H9 (cell line): ENCODE measurements at regions not wholly inside any gene's neighbourhood (a gene's known extent, or its start where the extent isn't known, plus 50 kb on each side); places are given as distances from the start of the nearest gene placed in this dataset.

ENCODE experiments used
- DNase-seq: peaks from one replicate; pipeline ENCODE4 v3.0.0-alpha.2; 2017
- H2AFZ ChIP-seq: one replicate; pipeline ENCODE4 v1.6.1; 2013; ENCODE audit warnings: mild to moderate bottlenecking, low read length, control low read depth, moderate library complexity
- H2AK5ac ChIP-seq: 2 replicates; pipeline ENCODE4 v1.6.1; 2013; ENCODE audit warnings: low read length, control low read depth, mixed read lengths; ENCODE audit not compliant: insufficient read length
- H2BK120ac ChIP-seq: one replicate; pipeline ENCODE4 v1.6.1; 2013; ENCODE audit warnings: low read depth, mild to moderate bottlenecking, low read length, control low read depth, inconsistent platforms; ENCODE audit not compliant: poor library complexity, severe bottlenecking
- H2BK12ac ChIP-seq: 2 replicates; pipeline ENCODE4 v1.6.1; 2013; ENCODE audit warnings: low read length, control low read depth, mixed read lengths, low read depth; ENCODE audit not compliant: insufficient read length
- H2BK15ac ChIP-seq: 2 replicates; pipeline ENCODE4 v1.6.1; 2013; ENCODE audit warnings: low read depth, low read length, control low read depth
- H2BK20ac ChIP-seq: one replicate; pipeline ENCODE4 v1.6.1; 2013; ENCODE audit warnings: low read depth, mild to moderate bottlenecking, low read length, control low read depth, inconsistent platforms; ENCODE audit not compliant: poor library complexity, severe bottlenecking
- H2BK5ac ChIP-seq: 2 replicates; pipeline ENCODE4 v1.6.1; 2013; ENCODE audit warnings: low read length, control low read depth, mixed read lengths; ENCODE audit not compliant: insufficient read length
- H3K14ac ChIP-seq: 2 replicates; pipeline ENCODE4 v1.6.1; 2013; ENCODE audit warnings: low read length, control low read depth; ENCODE audit not compliant: insufficient read depth
- H3K18ac ChIP-seq: 2 replicates; pipeline ENCODE4 v1.6.1; 2013; ENCODE audit warnings: low read depth, mild to moderate bottlenecking, mixed read lengths, low read length, control low read depth; ENCODE audit not compliant: insufficient read length
- H3K23ac ChIP-seq: 2 replicates; pipeline ENCODE4 v1.6.1; 2013; ENCODE audit warnings: low read length, control low read depth, mixed read lengths, low read depth; ENCODE audit not compliant: insufficient read length
- H3K23me2 ChIP-seq: 2 replicates; pipeline ENCODE4 v1.6.1; 2013; ENCODE audit warnings: low read depth, mild to moderate bottlenecking, mixed read lengths, low read length, control low read depth; ENCODE audit not compliant: insufficient read length, poor library complexity, severe bottlenecking
- H3K27ac ChIP-seq: 2 replicates; pipeline ENCODE4 v1.5.1; 2013; ENCODE audit warnings: low read length, control low read depth, mixed read lengths, low read depth; ENCODE audit not compliant: insufficient read length
- H3K27me3 ChIP-seq: 2 replicates; pipeline ENCODE4 v1.6.1; 2013; ENCODE audit warnings: low read length, control low read depth, inconsistent platforms; ENCODE audit not compliant: insufficient read depth
- H3K4ac ChIP-seq: 2 replicates; pipeline ENCODE4 v1.6.1; 2013; ENCODE audit warnings: low read depth, mild to moderate bottlenecking, control low read depth, inconsistent platforms, low read length, moderate library complexity
- H3K4me1 ChIP-seq: 2 replicates; pipeline ENCODE4 v1.6.1; 2013; ENCODE audit warnings: low read length, control low read depth, inconsistent platforms; ENCODE audit not compliant: insufficient read depth
- H3K4me2 ChIP-seq: 2 replicates; pipeline ENCODE4 v1.6.1; 2013; ENCODE audit warnings: low read length, control low read depth, mixed read lengths; ENCODE audit not compliant: insufficient read length, insufficient read depth
- H3K56ac ChIP-seq: 2 replicates; pipeline ENCODE4 v1.6.1; 2013; ENCODE audit warnings: low read depth, mild to moderate bottlenecking, mixed read lengths, low read length, control low read depth; ENCODE audit not compliant: insufficient read length
- H3K79me1 ChIP-seq: 2 replicates; pipeline ENCODE4 v1.6.1; 2013; ENCODE audit warnings: low read depth, mild to moderate bottlenecking, moderate library complexity, low read length, control low read depth, inconsistent platforms; ENCODE audit not compliant: insufficient read depth, poor library complexity, severe bottlenecking
- H3K79me2 ChIP-seq: 2 replicates; pipeline ENCODE4 v1.6.1; 2013; ENCODE audit warnings: low read length, control low read depth, inconsistent platforms; ENCODE audit not compliant: insufficient read depth
- H3K9ac ChIP-seq: 2 replicates; pipeline ENCODE4 v1.6.1; 2013; ENCODE audit warnings: low read length, control low read depth, mixed read lengths; ENCODE audit not compliant: insufficient read length; ENCODE audit errors: extremely low read depth
- H3K9me3 ChIP-seq: one replicate; pipeline ENCODE4 v1.6.1; 2013; ENCODE audit warnings: low read depth, low read length, inconsistent platforms; ENCODE audit not compliant: control insufficient read depth
- H3T11ph ChIP-seq: one replicate; pipeline ENCODE4 v1.6.1; 2013; ENCODE audit warnings: mild to moderate bottlenecking, low read length, control low read depth, inconsistent platforms
- H4K20me1 ChIP-seq: one replicate; pipeline ENCODE4 v1.6.1; 2013; ENCODE audit not compliant: control insufficient read depth, insufficient read length, insufficient read depth
- H4K5ac ChIP-seq: 2 replicates; pipeline ENCODE4 v1.6.1; 2013; ENCODE audit warnings: low read depth, mild to moderate bottlenecking, mixed read lengths, low read length, control low read depth; ENCODE audit not compliant: insufficient read length
- H4K8ac ChIP-seq: replicated peaks from 2 replicates; pipeline ENCODE4 v1.6.1; 2013; ENCODE audit warnings: low read length, control low read depth, mixed read lengths, low read depth; ENCODE audit not compliant: insufficient read length
- H4K91ac ChIP-seq: 2 replicates; pipeline ENCODE4 v1.6.1; 2013; ENCODE audit warnings: low read depth, mild to moderate bottlenecking, moderate library complexity, mixed read lengths, low read length, control low read depth; ENCODE audit not compliant: insufficient read length
- H3K27ac Mint-ChIP-seq, 3 experiments: 2 replicates in 2 of 3; 3 replicates in 1 of 3; pipeline ENCODE4 v1.8.0; 2020 to 2021; ENCODE audit warnings: mixed read lengths in 3 of 3, mild to moderate bottlenecking in 1 of 3, moderate library complexity in 1 of 3
- H3K27me3 Mint-ChIP-seq: 2 replicates; pipeline ENCODE4 v1.8.0; 2021; ENCODE audit warnings: low read depth, mild to moderate bottlenecking, moderate library complexity, mixed read lengths
- H3K36me3 Mint-ChIP-seq, 3 experiments: 2 replicates in 2 of 3; 3 replicates in 1 of 3; pipeline ENCODE4 v1.8.0; 2020 to 2021; ENCODE audit warnings: low read depth in 3 of 3, mixed read lengths in 3 of 3; ENCODE audit not compliant: insufficient read depth in 1 of 3
- H3K4me1 Mint-ChIP-seq, 2 experiments: 2 replicates each; pipeline ENCODE4 v1.8.0; 2020; ENCODE audit warnings: mixed read lengths in 2 of 2
- H3K4me3 Mint-ChIP-seq, 2 experiments: 2 replicates in 1 of 2; 3 replicates in 1 of 2; pipeline ENCODE4 v1.8.0; 2020 to 2021; ENCODE audit warnings: mild to moderate bottlenecking in 2 of 2, mixed read lengths in 2 of 2, moderate library complexity in 1 of 2
- H3K9me3 Mint-ChIP-seq, 2 experiments: 2 replicates in 1 of 2; 3 replicates in 1 of 2; pipeline ENCODE4 v1.8.0; 2020; ENCODE audit warnings: mild to moderate bottlenecking in 2 of 2, mixed read lengths in 2 of 2, moderate library complexity in 1 of 2
- WGBS: extraction: QIAGEN DNeasy Blood & Tissue Kit; methylation state at CpG from one replicate; pipeline ENCODE4 v1.1.7; 2013; ENCODE audit warnings: missing lambda C conversion rate, low lambda C conversion rate, mixed read lengths; ENCODE audit not compliant: insufficient read length; ENCODE audit errors: extremely low coverage; 5-methylcytosine and 5-hydroxymethylcytosine counted together
- TF ChIP-seq, protein P1 (sequence below): fragments of 200-600 bp; sonication (generic); conservative IDR thresholded peaks from 3 replicates; pipeline ENCODE4 v1.8.0; 2021; ENCODE audit warnings: antibody characterized with exemption, mild to moderate bottlenecking

DNA sequence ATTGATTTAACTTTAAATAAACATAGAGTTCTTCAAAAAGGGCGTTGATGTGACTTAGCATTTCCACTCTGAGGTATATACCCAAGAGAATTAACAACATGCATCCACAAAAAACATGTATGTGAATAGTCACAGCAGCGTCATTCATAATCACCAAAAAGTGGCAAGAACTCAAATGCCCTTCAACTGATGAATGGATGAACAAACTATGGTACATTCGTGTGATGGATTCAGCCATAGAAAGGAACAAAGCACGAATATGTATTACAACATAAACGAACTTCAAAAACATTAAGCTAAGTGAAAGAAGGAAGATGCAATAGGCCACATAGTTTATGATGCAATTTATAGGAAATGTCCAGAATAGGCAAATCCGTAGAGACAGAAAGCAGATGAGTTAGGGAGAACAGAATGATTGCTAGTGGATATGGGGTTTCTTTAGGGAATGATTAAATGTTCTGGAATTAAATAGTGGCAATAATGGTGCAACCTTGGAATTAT, 72.3 kb upstream of the UQCRFS1 start:
- no peak overlapping the region for H2AFZ ChIP-seq
- no peak overlapping the region for H3K4me3 Mint-ChIP-seq
- peaks cover 32% of the 10 kb centered on the region for H3K27me3 Mint-ChIP-seq
- no peak overlapping the region for H3K27ac ChIP-seq
- H2AK5ac ChIP-seq: no peak overlapping the region
- H3K79me1 ChIP-seq: no peaks in the 10 kb centered on the region
- no peaks in the 10 kb centered on the region for H3K36me3 Mint-ChIP-seq
- H3K4me1 ChIP-seq: peaks cover 1% of the 10 kb centered on the region; the same call in 1 of the 2 replicates
- no peak overlapping the region for H4K91ac ChIP-seq
- H3K27me3 ChIP-seq: 0 out of 2 replicates have a peak, but pooled peaks cover 1% of the 10 kb centered on the region
- H3K4me1 Mint-ChIP-seq: peaks cover 16 to 27% of the 10 kb centered on the region in 2 experiments
- peaks cover 4 to 8% of the 10 kb centered on the region in 2 experiments; a peak in 3 of 5 replicates for H3K9me3 Mint-ChIP-seq
- no peak overlapping the region for H3K9ac ChIP-seq
- no peak overlapping the region for H3K4me2 ChIP-seq
- no peak overlapping the region for H3K18ac ChIP-seq
- no peak overlapping the region for H3K23ac ChIP-seq
- no CpG with 5 or more reads among the region's 6 CpGs for WGBS
- H4K5ac ChIP-seq: no peak overlapping the region
- H3K9me3 ChIP-seq: no peaks in the 10 kb centered on the region
- no peak overlapping the region for H3K27ac Mint-ChIP-seq
- H3K79me2 ChIP-seq: no peaks in the 10 kb centered on the region
- H2BK15ac ChIP-seq: no peak overlapping the region
- TF ChIP-seq, protein P1, sequence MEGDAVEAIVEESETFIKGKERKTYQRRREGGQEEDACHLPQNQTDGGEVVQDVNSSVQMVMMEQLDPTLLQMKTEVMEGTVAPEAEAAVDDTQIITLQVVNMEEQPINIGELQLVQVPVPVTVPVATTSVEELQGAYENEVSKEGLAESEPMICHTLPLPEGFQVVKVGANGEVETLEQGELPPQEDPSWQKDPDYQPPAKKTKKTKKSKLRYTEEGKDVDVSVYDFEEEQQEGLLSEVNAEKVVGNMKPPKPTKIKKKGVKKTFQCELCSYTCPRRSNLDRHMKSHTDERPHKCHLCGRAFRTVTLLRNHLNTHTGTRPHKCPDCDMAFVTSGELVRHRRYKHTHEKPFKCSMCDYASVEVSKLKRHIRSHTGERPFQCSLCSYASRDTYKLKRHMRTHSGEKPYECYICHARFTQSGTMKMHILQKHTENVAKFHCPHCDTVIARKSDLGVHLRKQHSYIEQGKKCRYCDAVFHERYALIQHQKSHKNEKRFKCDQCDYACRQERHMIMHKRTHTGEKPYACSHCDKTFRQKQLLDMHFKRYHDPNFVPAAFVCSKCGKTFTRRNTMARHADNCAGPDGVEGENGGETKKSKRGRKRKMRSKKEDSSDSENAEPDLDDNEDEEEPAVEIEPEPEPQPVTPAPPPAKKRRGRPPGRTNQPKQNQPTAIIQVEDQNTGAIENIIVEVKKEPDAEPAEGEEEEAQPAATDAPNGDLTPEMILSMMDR: no peak
- no peak overlapping the region for H3K14ac ChIP-seq
- H3K4ac ChIP-seq: no peak overlapping the region
- no peak overlapping the region for H4K8ac ChIP-seq
- no peak overlapping the region for H2BK12ac ChIP-seq
- no peaks in the 10 kb centered on the region for H3K23me2 ChIP-seq
- no peaks in the 10 kb centered on the region for H4K20me1 ChIP-seq
- H2BK120ac ChIP-seq: no peak overlapping the region
- H2BK5ac ChIP-seq: no peak overlapping the region
- no peak overlapping the region for H3T11ph ChIP-seq
- H3K56ac ChIP-seq: no peak overlapping the region
- no peak overlapping the region for H2BK20ac ChIP-seq
- DNase-seq: no peak
